GM19372 (cell line): ENCODE measurements at regions not wholly inside any gene's neighbourhood (a gene's known extent, or its start where the extent isn't known, plus 50 kb on each side); places are given as distances from the start of the nearest gene placed in this dataset.
"Not testable (repeated sequence)": the region's sequence is repeated elsewhere in the genome, so short reads cannot be mapped to it uniquely, and the experiment has no call there.

Source experiments
- ATAC-seq: cut with Tn5 transposase; IDR thresholded peaks from one replicate; pipeline ENCODE4 v1.9.1; 2021; ENCODE audit warnings: mild to moderate bottlenecking, low read depth, moderate library complexity; ENCODE audit not compliant: unreplicated experiment

GRCh38 chr10:28190196-28190595, 112.7 kb downstream of the MPP7 start:
- ATAC-seq: no peak

- ATAC-seq: no peak
Observed at GRCh38 chr10:28188526-28188925, 114.3 kb downstream of the MPP7 start.

- no peak for ATAC-seq
Observed at GRCh38 chr10:28186887-28187578, 115.8 kb downstream of the MPP7 start.

GRCh38 chr10:28186461-28186860, 116.4 kb downstream of the MPP7 start:
- ATAC-seq: no peak

GRCh38 chr10:28184810-28185209, 118.1 kb downstream of the MPP7 start:
- no peak for ATAC-seq

GRCh38 chr10:28181478-28182096, 121.3 kb downstream of the MPP7 start:
- ATAC-seq: no peak

GRCh38 chr10:28180654-28181053, 122.2 kb downstream of the MPP7 start:
- ATAC-seq: no peak

- no peak for ATAC-seq
Observed at GRCh38 chr10:28179743-28180099, 123.1 kb downstream of the MPP7 start.

- ATAC-seq: peak; percentile 56
Observed at GRCh38 chr10:28179006-28179742, 123.7 kb downstream of the MPP7 start.

- ATAC-seq: no peak
Observed at GRCh38 chr10:28177944-28178637, 124.8 kb downstream of the MPP7 start.

GRCh38 chr10:28176498-28176897, 126.4 kb downstream of the MPP7 start:
- not testable (repeated sequence) for ATAC-seq

- ATAC-seq: no peak
Observed at GRCh38 chr10:28172223-28172610, 130.6 kb downstream of the MPP7 start.

GRCh38 chr10:28171468-28172222, 131.2 kb downstream of the MPP7 start:
- no peak for ATAC-seq

GRCh38 chr10:28169525-28169924, 133.3 kb downstream of the MPP7 start:
- peak; percentile 95 for ATAC-seq

GRCh38 chr10:28160866-28161405, 141.9 kb downstream of the MPP7 start:
- ATAC-seq: no peak

- ATAC-seq: no peak
Observed at GRCh38 chr10:28157379-28157778, 145.5 kb downstream of the MPP7 start.

- no peak for ATAC-seq
Observed at GRCh38 chr10:28155726-28156125, 147.1 kb downstream of the MPP7 start.

- ATAC-seq: no peak
Observed at GRCh38 chr10:28151636-28152035, 151.2 kb downstream of the MPP7 start.

- ATAC-seq: no peak
Observed at GRCh38 chr10:28149746-28150145, 150.9 kb upstream of the ODAD2 start.

GRCh38 chr10:28147706-28148105, 148.8 kb upstream of the ODAD2 start:
- ATAC-seq: no peak
